ENCODE measurements at regions not wholly inside any gene's neighbourhood (a gene's known extent, or its start where the extent isn't known, plus 50 kb on each side); places are given as distances from the start of the nearest gene placed in this dataset.

GRCh38 chrX:120690344-120690743 is 60.5 kb upstream of the C1GALT1C1 start:
- no peak for TF ChIP-seq CTCF (IDR thresholded peaks at IDR 0.05; ENCODE audit: borderline replicate concordance, insufficient read depth, low read depth, low read length)
- H3K4me3 ChIP-seq (ENCODE audit: low read depth, low read length), result no peak overlapping the region

- no peak for TF ChIP-seq CTCF (IDR thresholded peaks at IDR 0.05; ENCODE audit: borderline replicate concordance, insufficient read depth, low read depth, low read length)
- no peak overlapping the region for H3K4me3 ChIP-seq (ENCODE audit: low read depth, low read length)
These were observed 50.2 kb upstream of the C1GALT1C1 start for GRCh38 chrX:120680090-120680489.

Measured in GM12875 (cell line).